Thyroid gland (tissue), 4 donors: ENCODE measurements at regions not wholly inside any gene's neighbourhood (a gene's known extent, or its start where the extent isn't known, plus 50 kb on each side); places are given as distances from the start of the nearest gene placed in this dataset.

ENCODE experiments used
- DNase-seq, 2 donors: peaks; one replicate each; pipeline ENCODE4 v3.0.0-alpha.2; 2019
- H3K27ac ChIP-seq, 3 donors: fragments of 200-600 bp; sonication (generic); 1 replicate in 2 of 3; 2 replicates in 1 of 3; pipeline ENCODE4 v1.5.1; 2016 to 2019; ENCODE audit warnings: mild to moderate bottlenecking in 1 of 3, moderate library complexity in 1 of 3
- H3K27me3 ChIP-seq: fragments of 200-600 bp; sonication (generic); one replicate; pipeline ENCODE4 v1.5.1; 2019
- H3K36me3 ChIP-seq, 2 donors: fragments of 200-600 bp; sonication (generic); one replicate each; pipeline ENCODE4 v1.5.1; 2016 to 2019
- H3K4me1 ChIP-seq, 2 donors: fragments of 200-600 bp; sonication (generic); one replicate each; pipeline ENCODE4 v1.5.1; 2017 to 2019
- H3K4me3 ChIP-seq, 3 donors: fragments of 200-600 bp; sonication (generic); replicated peaks in 1 of 3; 1 replicate in 2 of 3; 2 replicates in 1 of 3; pipeline ENCODE4 v1.5.1; 2016; ENCODE audit warnings: mild to moderate bottlenecking in 1 of 3
- H3K9me3 ChIP-seq: fragments of 200-600 bp; sonication (generic); one replicate; pipeline ENCODE4 v1.5.1; 2017
- CTCF ChIP-seq, 6 experiments: fragments of 200-600 bp in 3 of 6; fragments of 450-650 bp in 3 of 6; sonication (generic) in 3 of 6; IDR thresholded peaks; one replicate each; pipeline ENCODE4 v1.5.1; 2016 to 2019; ENCODE audit warnings: antibody characterized with exemption in 6 of 6, mild to moderate bottlenecking in 2 of 6, inconsistent platforms in 1 of 6, moderate library complexity in 1 of 6
- POLR2A ChIP-seq, 2 donors: fragments of 450-650 bp; IDR thresholded peaks; one replicate each; pipeline ENCODE4 v1.6.1; 2017; ENCODE audit warnings: antibody characterized with exemption in 2 of 2, mild to moderate bottlenecking in 2 of 2, moderate library complexity in 1 of 2
- WGBS, 2 donors: methylation state at CpG; one replicate each; pipeline ENCODE4 v1.1.5; 2017; 5-methylcytosine and 5-hydroxymethylcytosine counted together
- intact Hi-C: fragments of 100-400 bp; cut with DNase I; formaldehyde crosslinking; loops from one replicate; pipeline ENCODE4 v1.15.1; 2023

- intact Hi-C loops = no loop called here
- Histone ChIP-seq H3K27me3 (no peaks in the 10 kb centered on the region), H3K36me3 (no peaks in the 10 kb centered on the region), H3K4me1 (no peaks in the 10 kb centered on the region), H3K9me3 (no peaks in the 10 kb centered on the region), H3K4me3 (no peak overlapping the region), H3K27ac (no peak overlapping the region)
- 88 to 89% methylated on average over 5 of the region's 5 CpGs for WGBS, 2 donors
- DNase-seq = no peak
- TF ChIP-seq POLR2A (IDR thresholded peaks at IDR 0.05) (no peak), CTCF (IDR thresholded peaks at IDR 0.05) (no peak)
These were observed 80.6 kb upstream of the PAK5 start for GRCh38 chr20:9919271-9920014.

- TF ChIP-seq POLR2A (IDR thresholded peaks at IDR 0.05) (no peak), CTCF (IDR thresholded peaks at IDR 0.05) (no peak)
- 71 to 74% methylated on average over 5 of the region's 5 CpGs for WGBS, 2 donors
- no peaks in the 10 kb centered on the region for H3K36me3 ChIP-seq
- H3K4me3 ChIP-seq = no peak overlapping the region
- H3K4me1 ChIP-seq = no peaks in the 10 kb centered on the region
- H3K27ac ChIP-seq = no peak overlapping the region
- intact Hi-C loops = no loop called here
- H3K9me3 ChIP-seq = no peaks in the 10 kb centered on the region
- DNase-seq = peak in 1 of 2 donors; percentile 6
- no peaks in the 10 kb centered on the region for H3K27me3 ChIP-seq
These were observed 79.5 kb upstream of the PAK5 start for GRCh38 chr20:9918348-9918747.

GRCh38 chr20:9916761-9917160 lies 77.9 kb upstream of the PAK5 start:
- H3K27ac ChIP-seq = no peak overlapping the region
- TF ChIP-seq CTCF (IDR thresholded peaks at IDR 0.05) (no peak), POLR2A (IDR thresholded peaks at IDR 0.05) (no peak)
- no peak for DNase-seq
- H3K27me3 ChIP-seq = no peaks in the 10 kb centered on the region
- intact Hi-C loops = no loop called here
- no peaks in the 10 kb centered on the region for H3K9me3 ChIP-seq
- H3K36me3 ChIP-seq = no peaks in the 10 kb centered on the region
- WGBS, 2 donors = 62 to 64% methylated on average over 2 of the region's 2 CpGs
- no peaks in the 10 kb centered on the region for H3K4me1 ChIP-seq
- no peak overlapping the region for H3K4me3 ChIP-seq

- intact Hi-C loops = loop anchor here (5.0 kb wide), 1 partner anchor 296 kb away; no protein-coding TSS in a partner anchor
- H3K36me3 ChIP-seq = no peaks in the 10 kb centered on the region
- peak; percentile 41 to 58 for DNase-seq
These were observed 74.1 kb upstream of the PAK5 start for GRCh38 chr20:9912858-9913434.

More at GRCh38 chr20:9912858-9913434, 74.1 kb upstream of the PAK5 start:
- WGBS, 2 donors = 2 to 3% methylated on average over 8 of the region's 8 CpGs
- no peaks in the 10 kb centered on the region for H3K9me3 ChIP-seq
- no peaks in the 10 kb centered on the region for H3K27me3 ChIP-seq
- H3K4me3 ChIP-seq = no peak overlapping the region
- H3K27ac ChIP-seq = no peak overlapping the region
- no peaks in the 10 kb centered on the region for H3K4me1 ChIP-seq
- TF ChIP-seq POLR2A (IDR thresholded peaks at IDR 0.05) = no peak
- TF ChIP-seq CTCF (IDR thresholded peaks at IDR 0.05) = peak; percentile 49 to 79 (median 68)
